Activated CD8-positive, alpha-beta memory T cell treated with anti-CD3 and anti-CD28 coated beads, Interleukin-2, amount 10 ng/mL, durations not matched to agents 7 days and 5 days (primary cell): ENCODE measurements at regions not wholly inside any gene's neighbourhood (a gene's known extent, or its start where the extent isn't known, plus 50 kb on each side); places are given as distances from the start of the nearest gene placed in this dataset.

Source experiments
- ATAC-seq: fragments of 150-1000 bp; cut with Tn5 transposase; one replicate; pipeline ENCODE4 v1.10.0; 2021; ENCODE audit warnings: moderate library complexity
- CTCF ChIA-PET: fragments of 350-600 bp; sonication (Branson Sonifier 250); formaldehyde crosslinking; loops from one replicate; lab custom pipeline; 2021; ENCODE audit warnings: antibody characterized with exemption; lab: Charles Lee
- DNase-seq: peaks from one replicate; pipeline ENCODE4 v3.0.0-alpha.2; 2020
- H3K27ac Mint-ChIP-seq: one replicate; pipeline ENCODE4 v1.8.0; 2021; ENCODE audit warnings: mild to moderate bottlenecking, mixed read lengths
- H3K27me3 Mint-ChIP-seq: one replicate; pipeline ENCODE4 v1.8.0; 2021; ENCODE audit warnings: mixed read lengths
- H3K36me3 Mint-ChIP-seq: one replicate; pipeline ENCODE4 v1.8.0; 2021; ENCODE audit warnings: mild to moderate bottlenecking, mixed read lengths
- H3K4me1 Mint-ChIP-seq: one replicate; pipeline ENCODE4 v1.8.0; 2021; ENCODE audit warnings: mixed read lengths
- H3K4me3 Mint-ChIP-seq: one replicate; pipeline ENCODE4 v1.8.0; 2021; ENCODE audit warnings: mild to moderate bottlenecking, moderate library complexity, mixed read lengths
- H3K9me3 Mint-ChIP-seq: one replicate; pipeline ENCODE4 v1.8.0; 2022; ENCODE audit warnings: low read depth, mixed read lengths

GRCh38 chr5:135127439-135128240, 93.6 kb upstream of the PITX1 start:
- Mint-ChIP-seq H3K4me3 (no peak overlapping the region), H3K9me3 (no peaks in the 10 kb centered on the region)
- no peak for DNase-seq

GRCh38 chr5:135126688-135127438, 92.8 kb upstream of the PITX1 start:
- no peak for DNase-seq
- CTCF ChIA-PET, result no interaction called here
- no peak overlapping the region for H3K27ac Mint-ChIP-seq
- ATAC-seq, result no peak
- H3K4me1 Mint-ChIP-seq, result peaks cover 2% of the 10 kb centered on the region
- H3K4me3 Mint-ChIP-seq, result no peak overlapping the region
- H3K9me3 Mint-ChIP-seq, result no peaks in the 10 kb centered on the region
- H3K36me3 Mint-ChIP-seq, result no peaks in the 10 kb centered on the region
- H3K27me3 Mint-ChIP-seq, result peaks cover 15% of the 10 kb centered on the region

More at GRCh38 chr5:135127439-135128240, 93.6 kb upstream of the PITX1 start:
- H3K27ac Mint-ChIP-seq, result no peak overlapping the region
- ATAC-seq, result no peak
- H3K27me3 Mint-ChIP-seq, result peaks cover 15% of the 10 kb centered on the region
- H3K36me3 Mint-ChIP-seq, result no peaks in the 10 kb centered on the region
- H3K4me1 Mint-ChIP-seq, result peaks cover 2% of the 10 kb centered on the region
- CTCF ChIA-PET, result no interaction called here

DNA sequence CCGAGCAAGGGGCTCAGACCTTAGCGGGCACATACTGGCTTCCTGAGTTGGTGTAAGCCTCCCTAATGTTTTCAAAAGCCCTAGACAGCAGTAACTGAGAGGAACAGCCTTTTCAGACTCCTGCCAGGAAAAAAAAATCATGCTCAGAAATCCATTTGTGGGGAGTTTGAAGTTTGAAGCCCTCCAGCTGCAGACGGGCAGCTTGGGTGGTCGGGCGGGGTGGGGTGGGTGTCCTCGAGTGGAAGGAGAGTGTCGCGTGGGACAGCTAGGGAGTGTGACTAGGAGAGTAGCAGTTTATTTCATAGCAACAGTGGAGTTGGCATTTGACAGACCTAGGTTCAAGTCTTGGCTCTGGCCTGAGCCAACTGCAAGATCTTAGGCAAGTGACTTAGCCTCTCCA, 90.7 kb upstream of the PITX1 start:
- H3K36me3 Mint-ChIP-seq, result no peaks in the 10 kb centered on the region
- ATAC-seq (no peak), DNase-seq (no peak)
- H3K27ac Mint-ChIP-seq, result no peak overlapping the region
- peaks cover 13% of the 10 kb centered on the region for H3K27me3 Mint-ChIP-seq
- CTCF ChIA-PET, result no interaction called here
- H3K9me3 Mint-ChIP-seq, result no peaks in the 10 kb centered on the region
- peaks cover 2% of the 10 kb centered on the region for H3K4me1 Mint-ChIP-seq
- no peak overlapping the region for H3K4me3 Mint-ChIP-seq

GRCh38 chr5:135124128-135124527, 90.1 kb upstream of the PITX1 start:
- peaks cover 13% of the 10 kb centered on the region for H3K27me3 Mint-ChIP-seq
- ATAC-seq (no peak), DNase-seq (no peak)
- no peak overlapping the region for H3K27ac Mint-ChIP-seq
- no peaks in the 10 kb centered on the region for H3K9me3 Mint-ChIP-seq
- CTCF ChIA-PET, result no interaction called here
- H3K4me1 Mint-ChIP-seq, result no peaks in the 10 kb centered on the region
- no peak overlapping the region for H3K4me3 Mint-ChIP-seq
- H3K36me3 Mint-ChIP-seq, result no peaks in the 10 kb centered on the region

GRCh38 chr5:135122797-135123196, 88.8 kb upstream of the PITX1 start:
- Mint-ChIP-seq H3K27ac (no peak overlapping the region), H3K9me3 (no peaks in the 10 kb centered on the region), H3K4me3 (no peak overlapping the region), H3K4me1 (no peaks in the 10 kb centered on the region), H3K36me3 (no peaks in the 10 kb centered on the region), H3K27me3 (peaks cover 13% of the 10 kb centered on the region)
- DNase-seq, result no peak
- ATAC-seq, result no peak
- CTCF ChIA-PET, result no interaction called here

DNA sequence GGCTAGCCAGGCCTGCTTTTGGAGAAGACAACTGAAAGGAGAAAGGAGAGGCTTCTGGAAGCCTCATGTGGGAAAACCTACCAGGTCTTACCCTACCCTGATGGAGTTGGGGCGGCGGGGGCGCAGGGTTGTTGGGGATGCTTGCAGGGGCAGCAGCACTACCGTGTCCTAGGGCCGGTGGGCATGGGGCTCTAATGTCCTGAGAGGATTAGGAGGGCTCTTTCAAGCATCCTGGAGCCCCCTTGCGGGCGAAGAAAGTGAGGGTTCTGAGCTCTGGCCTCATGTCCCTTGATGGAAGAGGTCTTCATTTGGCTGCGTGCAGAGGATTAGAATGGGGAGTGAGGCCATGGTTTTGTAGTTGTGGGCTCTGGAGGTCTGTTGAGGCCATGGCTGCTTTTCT, 86.9 kb upstream of the PITX1 start:
- no peaks in the 10 kb centered on the region for H3K9me3 Mint-ChIP-seq
- CTCF ChIA-PET, result no interaction called here
- H3K27me3 Mint-ChIP-seq, result peaks cover 13% of the 10 kb centered on the region
- no peaks in the 10 kb centered on the region for H3K4me1 Mint-ChIP-seq
- DNase-seq, result no peak
- no peak overlapping the region for H3K4me3 Mint-ChIP-seq
- ATAC-seq, result no peak
- H3K36me3 Mint-ChIP-seq, result no peaks in the 10 kb centered on the region
- H3K27ac Mint-ChIP-seq, result no peak overlapping the region

- Mint-ChIP-seq H3K4me1 (no peaks in the 10 kb centered on the region), H3K27me3 (peaks cover 14% of the 10 kb centered on the region), H3K9me3 (no peaks in the 10 kb centered on the region), H3K36me3 (no peaks in the 10 kb centered on the region), H3K4me3 (no peak overlapping the region), H3K27ac (no peak overlapping the region)
- DNase-seq (no peak), ATAC-seq (no peak)
- CTCF ChIA-PET, result no interaction called here
Observed at GRCh38 chr5:135119481-135119880, 85.5 kb upstream of the PITX1 start.

DNA sequence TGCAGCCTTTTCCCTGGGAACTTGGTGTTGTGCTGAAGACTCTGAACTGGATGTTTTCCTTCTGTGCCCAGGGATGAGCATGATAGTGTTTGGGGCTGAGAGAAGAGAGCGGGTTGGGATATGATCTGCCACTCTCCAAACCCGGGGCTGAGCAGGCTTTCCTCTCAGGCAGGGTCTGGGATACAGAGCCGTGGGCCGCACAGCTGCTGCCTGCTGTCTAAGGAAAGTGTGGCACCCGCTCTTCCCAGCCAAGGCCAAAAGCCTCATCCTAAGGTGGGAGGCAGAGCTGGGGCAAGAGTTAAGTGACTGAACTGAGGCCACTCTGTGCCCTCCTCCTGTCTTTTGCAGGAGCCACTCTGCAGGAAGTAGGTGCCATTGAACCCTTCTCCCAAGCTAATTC, 83.6 kb upstream of the PITX1 start:
- no peak for ATAC-seq
- Mint-ChIP-seq H3K27me3 (peaks cover 5% of the 10 kb centered on the region), H3K36me3 (no peaks in the 10 kb centered on the region), H3K27ac (no peak overlapping the region), H3K4me3 (no peak overlapping the region), H3K4me1 (no peaks in the 10 kb centered on the region), H3K9me3 (no peaks in the 10 kb centered on the region)
- no peak for DNase-seq
- CTCF ChIA-PET, result no interaction called here

- no peak for DNase-seq
- Mint-ChIP-seq H3K27ac (no peak overlapping the region), H3K27me3 (peaks cover 12% of the 10 kb centered on the region), H3K4me3 (no peak overlapping the region), H3K4me1 (no peaks in the 10 kb centered on the region), H3K36me3 (no peaks in the 10 kb centered on the region), H3K9me3 (no peaks in the 10 kb centered on the region)
- ATAC-seq, result no peak
- CTCF ChIA-PET, result no interaction called here
Observed at GRCh38 chr5:135116160-135116561, 82.1 kb upstream of the PITX1 start.

GRCh38 chr5:135115591-135115990, 81.6 kb upstream of the PITX1 start:
- H3K4me3 Mint-ChIP-seq, result no peak overlapping the region
- H3K27ac Mint-ChIP-seq, result no peak overlapping the region
- CTCF ChIA-PET, result no interaction called here
- ATAC-seq (no peak), DNase-seq (no peak)
- peaks cover 12% of the 10 kb centered on the region for H3K27me3 Mint-ChIP-seq
- no peaks in the 10 kb centered on the region for H3K9me3 Mint-ChIP-seq
- H3K36me3 Mint-ChIP-seq, result no peaks in the 10 kb centered on the region
- no peaks in the 10 kb centered on the region for H3K4me1 Mint-ChIP-seq

- H3K9me3 Mint-ChIP-seq, result no peaks in the 10 kb centered on the region
- H3K36me3 Mint-ChIP-seq, result no peaks in the 10 kb centered on the region
- ATAC-seq (no peak), DNase-seq (no peak)
- H3K27me3 Mint-ChIP-seq, result peaks cover 12% of the 10 kb centered on the region
- no peak overlapping the region for H3K4me3 Mint-ChIP-seq
- H3K4me1 Mint-ChIP-seq, result no peaks in the 10 kb centered on the region
- H3K27ac Mint-ChIP-seq, result no peak overlapping the region
- CTCF ChIA-PET, result no interaction called here
Observed at GRCh38 chr5:135114759-135115158, 80.7 kb upstream of the PITX1 start.

DNA sequence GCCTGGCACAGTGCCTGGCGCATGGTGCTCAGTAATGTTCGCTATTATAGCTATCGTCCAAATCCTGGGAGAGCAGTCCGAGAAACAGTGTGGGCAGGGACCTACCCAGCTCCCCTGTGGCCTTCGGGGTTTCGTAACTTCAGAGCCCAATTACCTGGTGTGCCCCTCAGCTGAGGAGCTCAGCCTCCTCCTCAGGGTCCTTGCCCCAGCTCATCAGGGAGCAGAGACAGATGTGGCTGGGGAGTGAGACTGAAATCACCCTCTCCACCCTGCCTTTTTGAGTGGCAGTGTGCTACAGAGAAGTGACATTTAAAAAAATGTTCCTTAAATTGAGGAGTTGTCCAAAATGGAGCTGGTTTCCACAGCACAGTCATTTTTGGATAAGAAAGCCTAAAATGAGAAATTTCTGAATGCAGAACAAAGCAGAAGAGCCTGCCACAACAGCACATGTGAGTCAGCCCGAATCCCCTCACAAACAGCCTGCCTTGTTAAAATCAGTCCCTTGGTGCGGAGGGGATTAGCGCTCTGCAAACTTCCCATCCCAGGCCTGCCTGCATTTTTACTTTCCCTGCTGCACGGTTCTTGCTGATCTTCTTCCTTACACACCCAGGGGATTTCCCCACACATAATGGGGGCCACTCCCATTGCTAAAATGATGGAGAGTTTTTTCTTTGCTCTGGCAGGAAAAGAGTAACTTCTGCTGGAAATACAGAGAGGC, 78.1 kb upstream of the PITX1 start:
- Mint-ChIP-seq H3K27ac (no peak overlapping the region), H3K36me3 (no peaks in the 10 kb centered on the region), H3K9me3 (no peaks in the 10 kb centered on the region), H3K27me3 (peaks cover 12% of the 10 kb centered on the region), H3K4me1 (no peaks in the 10 kb centered on the region), H3K4me3 (no peak overlapping the region)
- no peak for DNase-seq
- ATAC-seq, result no peak
- CTCF ChIA-PET, result no interaction called here

DNA sequence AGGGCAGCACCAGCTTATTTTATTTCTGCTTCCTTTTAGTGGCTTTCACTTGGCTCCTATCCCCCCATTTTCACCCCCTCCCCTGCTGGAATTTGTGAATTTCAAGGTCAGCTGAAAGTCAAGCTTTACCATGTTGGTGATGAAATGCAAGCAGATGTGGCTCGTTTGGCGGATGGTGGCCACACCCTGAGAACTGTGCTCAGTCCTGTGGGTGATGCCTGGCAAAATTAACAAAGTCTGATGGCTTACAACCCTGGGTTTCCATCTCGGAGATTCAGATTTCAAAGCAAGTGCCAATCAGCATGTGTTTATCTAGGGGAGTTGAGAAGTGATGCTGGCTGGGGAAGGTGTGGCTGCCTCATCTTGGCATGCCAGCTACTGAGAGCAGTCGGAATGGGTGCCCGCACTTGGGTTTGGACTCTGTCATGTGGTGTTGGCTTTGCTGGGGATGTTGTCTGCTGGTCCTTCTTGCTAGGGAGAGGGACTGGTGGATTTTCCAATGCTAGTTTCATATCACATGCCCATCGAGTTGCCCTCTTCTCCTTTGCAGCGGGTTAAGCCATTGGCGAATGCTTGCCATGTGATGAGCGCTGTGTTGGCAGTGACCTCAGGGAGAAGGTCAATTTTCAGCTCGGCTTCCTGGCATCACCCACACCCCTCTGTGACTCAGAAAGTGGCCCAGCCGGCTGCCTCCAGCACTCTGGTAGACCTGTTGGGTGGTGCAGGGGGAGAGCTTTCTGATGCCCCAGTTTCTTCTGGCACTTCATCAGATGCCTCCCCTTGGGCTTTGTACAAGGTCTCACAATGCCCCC, 77.0 kb upstream of the PITX1 start:
- H3K27me3 Mint-ChIP-seq, result peaks cover 15% of the 10 kb centered on the region
- no peaks in the 10 kb centered on the region for H3K9me3 Mint-ChIP-seq
- H3K4me3 Mint-ChIP-seq, result no peak overlapping the region
- ATAC-seq (no peak), DNase-seq (no peak)
- CTCF ChIA-PET, result no interaction called here
- H3K4me1 Mint-ChIP-seq, result no peaks in the 10 kb centered on the region
- H3K27ac Mint-ChIP-seq, result no peak overlapping the region
- no peaks in the 10 kb centered on the region for H3K36me3 Mint-ChIP-seq
